CD4-positive, alpha-beta memory T cell (primary cell): ENCODE measurements at regions not wholly inside any gene's neighbourhood (a gene's known extent, or its start where the extent isn't known, plus 50 kb on each side); places are given as distances from the start of the nearest gene placed in this dataset.

ENCODE experiments used
- CTCF ChIA-PET: fragments of 350-600 bp; sonication (Branson Sonifier 250); formaldehyde crosslinking; loops from one replicate; lab custom pipeline; 2021; ENCODE audit warnings: inconsistent platforms; ENCODE audit not compliant: partially characterized antibody; lab: Charles Lee
- POLR2A ChIA-PET: fragments of 350-600 bp; sonication (Branson Sonifier 250); formaldehyde crosslinking; loops from one replicate; lab custom pipeline; 2021; ENCODE audit not compliant: partially characterized antibody; lab: Charles Lee
- DNase-seq, 5 donors: peaks; one replicate each; pipeline versions ENCODE4 v3.0.0 to v3.0.0-alpha.2; 2020 to 2022; ENCODE audit warnings: mixed read lengths in 1 of 5
- H3K27ac ChIP-seq: one replicate; pipeline ENCODE4 v1.7.0; 2013; ENCODE audit warnings: low read depth, low read length
- H3K27me3 ChIP-seq: 2 replicates; pipeline ENCODE4 v1.7.0; 2013; ENCODE audit warnings: mild to moderate bottlenecking, low read length, moderate library complexity; ENCODE audit not compliant: insufficient read depth
- H3K36me3 ChIP-seq: 2 replicates; pipeline ENCODE4 v1.7.0; 2013; ENCODE audit warnings: mild to moderate bottlenecking, low read length, moderate library complexity; ENCODE audit not compliant: insufficient read depth
- H3K4me1 ChIP-seq: 2 replicates; pipeline ENCODE4 v1.7.0; 2013; ENCODE audit warnings: mild to moderate bottlenecking, low read length, moderate library complexity; ENCODE audit not compliant: insufficient read depth
- H3K4me3 ChIP-seq, 2 donors: one replicate each; pipeline ENCODE4 v1.7.0; 2013; ENCODE audit warnings: low read length in 2 of 2, mild to moderate bottlenecking in 1 of 2
- H3K9me3 ChIP-seq, 2 donors: one replicate each; pipeline ENCODE4 v1.7.0; 2013; ENCODE audit warnings: low read length in 2 of 2, control low read depth in 1 of 2; ENCODE audit not compliant: control insufficient read depth in 1 of 2
- H3K27ac Mint-ChIP-seq, 7 donors: one replicate each; pipeline ENCODE4 v1.8.0; 2020 to 2021; ENCODE audit warnings: mixed read lengths in 7 of 7, mild to moderate bottlenecking in 6 of 7, inconsistent platforms in 3 of 7, moderate library complexity in 3 of 7
- H3K27me3 Mint-ChIP-seq, 2 donors: one replicate each; pipeline ENCODE4 v1.8.0; 2020 to 2021; ENCODE audit warnings: mixed read lengths in 2 of 2
- H3K36me3 Mint-ChIP-seq, 2 donors: one replicate each; pipeline ENCODE4 v1.8.0; 2020 to 2021; ENCODE audit warnings: mixed read lengths in 2 of 2, inconsistent platforms in 1 of 2, mild to moderate bottlenecking in 1 of 2
- H3K4me1 Mint-ChIP-seq, 4 donors: one replicate each; pipeline ENCODE4 v1.8.0; 2020 to 2021; ENCODE audit warnings: mixed read lengths in 4 of 4, mild to moderate bottlenecking in 1 of 4
- H3K4me3 Mint-ChIP-seq, 8 donors: one replicate each; pipeline ENCODE4 v1.8.0; 2020 to 2021; ENCODE audit warnings: mixed read lengths in 8 of 8, mild to moderate bottlenecking in 7 of 8, moderate library complexity in 6 of 8, inconsistent platforms in 3 of 8
- H3K9me3 Mint-ChIP-seq, 8 donors: one replicate each; pipeline ENCODE4 v1.8.0; 2020 to 2021; ENCODE audit warnings: mixed read lengths in 8 of 8, mild to moderate bottlenecking in 5 of 8, inconsistent platforms in 3 of 8, moderate library complexity in 1 of 8
- intact Hi-C: fragments of 100-400 bp; cut with micrococcal nuclease; formaldehyde crosslinking; loops from one replicate; pipeline ENCODE4 v1.15.1; 2023

DNA sequence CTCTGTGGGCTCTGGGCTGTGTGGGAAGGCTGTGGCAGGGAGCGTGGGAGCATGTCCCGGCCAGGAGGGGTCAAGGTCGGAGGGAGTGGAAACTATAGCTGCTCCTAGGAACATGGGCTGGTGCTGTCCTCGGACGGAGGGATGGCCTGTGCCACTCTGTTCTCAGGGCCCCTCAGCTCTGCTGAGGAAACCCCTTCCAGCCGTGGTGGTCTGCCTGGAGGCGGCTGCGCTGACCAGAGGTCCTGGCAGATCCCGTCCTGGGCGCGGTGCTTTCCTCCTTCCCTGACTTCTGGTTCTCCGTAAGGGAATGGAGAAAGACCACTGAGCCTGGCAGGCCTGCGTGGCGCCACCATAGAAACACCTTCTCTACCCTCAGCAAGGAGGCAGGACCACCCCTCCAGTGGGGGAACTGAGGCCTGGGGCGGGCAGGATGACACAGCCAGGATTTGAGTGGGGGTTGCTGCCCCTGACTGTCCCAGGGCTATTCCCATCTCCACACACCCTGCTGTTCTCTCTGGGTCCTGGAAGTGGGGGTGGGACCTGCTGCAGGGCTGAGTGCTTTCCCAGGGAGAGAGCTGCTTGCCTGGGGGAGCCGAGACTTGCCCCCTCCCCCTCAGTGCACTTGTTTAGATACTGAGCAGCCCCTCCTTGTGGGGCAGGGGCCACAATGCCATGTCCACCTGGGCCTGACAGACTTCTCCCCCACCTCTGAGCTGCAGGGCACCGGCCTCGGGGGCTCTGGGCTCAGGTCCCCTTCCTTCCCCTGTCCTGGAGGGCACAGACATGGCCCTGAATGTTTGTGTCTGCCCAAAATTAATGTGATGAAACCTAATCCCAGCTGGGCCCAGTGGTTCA, 301.0 kb upstream of the HS6ST1 start:
- Mint-ChIP-seq H3K27me3 (peaks cover 0 to 3% of the 10 kb centered on the region in 2 donors), H3K36me3 (no peaks in the 10 kb centered on the region), H3K27ac (no peak overlapping the region), H3K4me3 (no peak overlapping the region), H3K4me1 (no peaks in the 10 kb centered on the region), H3K9me3 (peaks cover 0 to 4% (median 0%) of the 10 kb centered on the region in 8 donors)
- no peaks in the 10 kb centered on the region for H3K27me3 ChIP-seq
- H3K27ac ChIP-seq: no peak overlapping the region
- H3K36me3 ChIP-seq: no peaks in the 10 kb centered on the region
- no peaks in the 10 kb centered on the region for H3K9me3 ChIP-seq
- no peak for DNase-seq
- H3K4me3 ChIP-seq: no peak overlapping the region
- H3K4me1 ChIP-seq: no peaks in the 10 kb centered on the region
- ChIA-PET CTCF (no interaction called here), POLR2A (no interaction called here)
- intact Hi-C loops: no loop called here

GRCh38 chr2:128621074-128621473, 302.4 kb upstream of the HS6ST1 start:
- Mint-ChIP-seq H3K4me1 (no peaks in the 10 kb centered on the region), H3K27me3 (peaks cover 2 to 3% of the 10 kb centered on the region in 2 donors), H3K9me3 (no peaks in the 10 kb centered on the region), H3K27ac (no peak overlapping the region), H3K4me3 (no peak overlapping the region), H3K36me3 (no peaks in the 10 kb centered on the region)
- H3K9me3 ChIP-seq: no peaks in the 10 kb centered on the region
- H3K27ac ChIP-seq: no peak overlapping the region
- POLR2A ChIA-PET: no interaction called here
- no peaks in the 10 kb centered on the region for H3K36me3 ChIP-seq
- DNase-seq: no peak
- H3K4me3 ChIP-seq: no peak overlapping the region
- CTCF ChIA-PET: no interaction called here
- no peaks in the 10 kb centered on the region for H3K4me1 ChIP-seq
- H3K27me3 ChIP-seq: no peaks in the 10 kb centered on the region
- intact Hi-C loops: no loop called here

DNA sequence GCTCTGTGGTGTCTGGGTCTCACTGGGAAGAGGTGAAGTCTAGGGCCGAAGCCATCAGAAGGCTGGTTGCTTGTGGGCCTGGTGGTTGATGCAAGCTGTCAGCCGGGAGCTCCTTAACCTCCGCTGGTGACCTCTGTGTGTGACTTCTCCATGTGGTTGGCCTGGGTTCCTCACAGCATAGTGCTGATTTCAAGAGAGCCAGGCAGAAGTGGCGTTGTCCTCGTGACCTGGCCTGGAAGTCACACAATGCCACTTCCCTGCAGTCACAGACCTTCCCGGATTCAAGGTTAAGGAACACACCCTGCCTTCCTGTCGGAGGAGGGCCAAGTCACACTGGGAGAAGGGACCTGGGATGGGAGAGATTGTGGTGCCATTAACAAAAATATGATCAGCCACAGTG, 303.7 kb upstream of the HS6ST1 start:
- no peaks in the 10 kb centered on the region for H3K36me3 Mint-ChIP-seq
- no peaks in the 10 kb centered on the region for H3K4me1 Mint-ChIP-seq
- H3K9me3 ChIP-seq: no peaks in the 10 kb centered on the region
- no peaks in the 10 kb centered on the region for H3K27me3 ChIP-seq
- H3K9me3 Mint-ChIP-seq: peaks cover 0 to 2% (median 0%) of the 10 kb centered on the region in 8 donors
- H3K36me3 ChIP-seq: no peaks in the 10 kb centered on the region
- intact Hi-C loops: no loop called here
- no peak overlapping the region for H3K4me3 Mint-ChIP-seq
- ChIA-PET POLR2A (no interaction called here), CTCF (no interaction called here)
- no peak overlapping the region for H3K27ac ChIP-seq
- DNase-seq: no peak
- no peaks in the 10 kb centered on the region for H3K4me1 ChIP-seq
- H3K27me3 Mint-ChIP-seq: peaks cover 2 to 3% of the 10 kb centered on the region in 2 donors
- H3K27ac Mint-ChIP-seq: no peak overlapping the region
- H3K4me3 ChIP-seq: no peak overlapping the region

DNA sequence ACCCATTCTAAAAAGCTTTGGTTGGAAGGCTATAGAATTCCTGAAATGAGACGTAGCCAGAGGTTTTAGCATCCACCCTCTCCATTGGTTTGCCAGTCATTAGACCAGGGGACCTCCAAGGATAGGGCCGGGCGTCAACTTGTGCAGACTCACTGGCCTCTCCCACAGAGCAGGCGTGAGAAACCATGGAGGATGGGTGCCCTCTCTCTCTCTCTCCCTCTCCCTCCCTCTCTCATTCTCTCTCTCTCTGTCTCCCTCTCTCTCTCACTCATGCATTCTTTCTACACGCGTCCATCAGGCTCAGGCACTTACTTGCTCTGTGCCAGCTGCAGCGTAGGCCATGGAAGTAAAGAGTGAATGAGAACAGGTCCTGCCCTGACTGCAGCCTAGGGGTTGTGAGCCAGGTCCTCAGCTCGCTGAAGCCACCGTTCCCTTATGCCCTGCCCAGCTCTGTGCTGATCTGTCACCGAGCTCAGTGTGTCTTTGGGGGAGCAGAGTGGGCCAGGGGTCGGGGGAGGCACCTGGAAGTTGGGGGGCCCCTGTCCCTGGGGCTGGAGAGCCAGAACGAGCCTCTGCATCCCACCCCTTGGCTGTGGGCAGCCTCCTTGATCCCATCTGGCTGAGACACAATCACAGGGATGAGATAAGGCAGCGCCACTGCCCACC, 304.4 kb upstream of the HS6ST1 start:
- Mint-ChIP-seq H3K27me3 (peaks cover 2 to 3% of the 10 kb centered on the region in 2 donors), H3K27ac (no peak overlapping the region), H3K36me3 (no peaks in the 10 kb centered on the region), H3K4me3 (no peak overlapping the region), H3K9me3 (peaks cover 0 to 2% (median 0%) of the 10 kb centered on the region in 8 donors), H3K4me1 (no peaks in the 10 kb centered on the region)
- Histone ChIP-seq H3K4me1 (no peaks in the 10 kb centered on the region), H3K4me3 (no peak overlapping the region), H3K9me3 (no peaks in the 10 kb centered on the region), H3K27ac (no peak overlapping the region), H3K36me3 (no peaks in the 10 kb centered on the region), H3K27me3 (no peaks in the 10 kb centered on the region)
- intact Hi-C loops: no loop called here
- CTCF ChIA-PET: no interaction called here
- no peak for DNase-seq
- POLR2A ChIA-PET: no interaction called here

- Histone ChIP-seq H3K4me1 (no peaks in the 10 kb centered on the region), H3K4me3 (no peak overlapping the region), H3K36me3 (no peaks in the 10 kb centered on the region), H3K27ac (no peak overlapping the region), H3K9me3 (no peaks in the 10 kb centered on the region), H3K27me3 (no peaks in the 10 kb centered on the region)
- Mint-ChIP-seq H3K4me3 (no peak overlapping the region), H3K27me3 (peaks cover 2 to 3% of the 10 kb centered on the region in 2 donors), H3K36me3 (no peaks in the 10 kb centered on the region), H3K9me3 (peaks cover 0 to 2% (median 0%) of the 10 kb centered on the region in 8 donors), H3K4me1 (no peaks in the 10 kb centered on the region), H3K27ac (no peak overlapping the region)
- intact Hi-C loops: no loop called here
- POLR2A ChIA-PET: no interaction called here
- DNase-seq: no peak
- CTCF ChIA-PET: no interaction called here
Observed at GRCh38 chr2:128623776-128624761, 305.4 kb upstream of the HS6ST1 start.

- Histone ChIP-seq H3K4me3 (no peak overlapping the region), H3K27me3 (no peaks in the 10 kb centered on the region), H3K27ac (no peak overlapping the region), H3K9me3 (no peaks in the 10 kb centered on the region), H3K4me1 (no peaks in the 10 kb centered on the region), H3K36me3 (no peaks in the 10 kb centered on the region)
- no peak for DNase-seq
- peaks cover 0 to 2% (median 0%) of the 10 kb centered on the region in 8 donors for H3K9me3 Mint-ChIP-seq
- ChIA-PET POLR2A (no interaction called here), CTCF (no interaction called here)
- H3K36me3 Mint-ChIP-seq: no peaks in the 10 kb centered on the region
- intact Hi-C loops: no loop called here
- no peak overlapping the region for H3K27ac Mint-ChIP-seq
- no peak overlapping the region for H3K4me3 Mint-ChIP-seq
- H3K4me1 Mint-ChIP-seq: no peaks in the 10 kb centered on the region
- peaks cover 2 to 3% of the 10 kb centered on the region in 2 donors for H3K27me3 Mint-ChIP-seq
Observed at GRCh38 chr2:128624956-128625355, 306.3 kb upstream of the HS6ST1 start.

DNA sequence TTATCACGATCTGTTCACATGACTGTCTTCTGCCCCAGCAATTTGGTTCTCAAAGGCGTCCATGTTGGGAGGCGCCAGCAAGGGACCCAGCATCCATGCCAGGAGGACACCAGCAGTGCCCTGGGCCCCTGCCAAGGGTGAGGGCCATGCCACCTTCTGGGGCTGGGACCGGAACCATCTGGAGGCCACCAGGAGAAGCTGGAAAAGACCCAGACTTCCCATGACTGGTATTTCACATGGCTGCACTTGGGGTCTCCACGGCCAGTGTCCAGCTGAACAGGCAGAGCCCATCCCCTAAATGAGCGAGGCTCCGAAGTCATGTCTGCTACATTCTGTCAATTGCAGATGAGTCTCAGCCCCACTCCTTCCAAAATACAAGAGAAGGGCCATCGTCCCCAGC, 306.8 kb upstream of the HS6ST1 start:
- Histone ChIP-seq H3K27ac (no peak overlapping the region), H3K36me3 (no peaks in the 10 kb centered on the region), H3K9me3 (no peaks in the 10 kb centered on the region), H3K4me1 (no peaks in the 10 kb centered on the region), H3K4me3 (no peak overlapping the region), H3K27me3 (no peaks in the 10 kb centered on the region)
- peaks cover 2 to 3% of the 10 kb centered on the region in 2 donors for H3K27me3 Mint-ChIP-seq
- H3K4me3 Mint-ChIP-seq: no peak overlapping the region
- no peak for DNase-seq
- ChIA-PET CTCF (no interaction called here), POLR2A (no interaction called here)
- H3K36me3 Mint-ChIP-seq: no peaks in the 10 kb centered on the region
- intact Hi-C loops: no loop called here
- H3K9me3 Mint-ChIP-seq: peaks cover 0 to 2% (median 0%) of the 10 kb centered on the region in 8 donors
- H3K27ac Mint-ChIP-seq: no peak overlapping the region
- H3K4me1 Mint-ChIP-seq: no peaks in the 10 kb centered on the region
